ENCODE measurements at regions not wholly inside any gene's neighbourhood (a gene's known extent, or its start where the extent isn't known, plus 50 kb on each side); places are given as distances from the start of the nearest gene placed in this dataset.

GRCh38 chr10:44820094-44820493, 91.0 kb upstream of the TMEM72 start:
- TF ChIP-seq ELF1 (IDR thresholded peaks at IDR 0.05; ENCODE audit: borderline replicate concordance, low read depth) = no peak
- no peak for TF ChIP-seq CTCF (IDR thresholded peaks at IDR 0.05 in 2 of 3, conservative IDR thresholded peaks at IDR 0.05 in 1 of 3; ENCODE audit: borderline replicate concordance in 1 of 3, insufficient read depth in 1 of 3, low read depth in 2 of 3, low read length in 2 of 3)
- TF ChIP-seq REST (IDR thresholded peaks at IDR 0.05; ENCODE audit: low read depth) = no peak
- no peak for TF ChIP-seq EZH2phosphoT487 (IDR thresholded peaks at IDR 0.05; ENCODE audit: borderline replicate concordance)
- no peak for TF ChIP-seq POLR2AphosphoS5 (IDR thresholded peaks at IDR 0.05; ENCODE audit: low read depth, low read length)
- no peak for TF ChIP-seq EZH2 (IDR thresholded peaks at IDR 0.05)
- TF ChIP-seq SIN3A (IDR thresholded peaks at IDR 0.05; ENCODE audit: low read depth) = no peak
- TF ChIP-seq POLR2A (IDR thresholded peaks at IDR 0.05; ENCODE audit: borderline replicate concordance, extremely low read depth, insufficient read depth, insufficient read length) = no peak
- no peak for TF ChIP-seq YY1 (IDR thresholded peaks at IDR 0.05; ENCODE audit: extremely low read depth, insufficient replicate concordance, low read depth, low read length)
- TF ChIP-seq MAX (IDR thresholded peaks at IDR 0.05) = no peak
- TF ChIP-seq RAD21 (IDR thresholded peaks at IDR 0.05; ENCODE audit: low read depth) = no peak
- no peak for TF ChIP-seq SRF (IDR thresholded peaks at IDR 0.05; ENCODE audit: low read depth)
- TF ChIP-seq CEBPB (IDR thresholded peaks at IDR 0.05; ENCODE audit: low read depth) = no peak
- TF ChIP-seq SP1 (IDR thresholded peaks at IDR 0.05; ENCODE audit: low read depth) = no peak

All from HCT116 (cell line).